Peyer's patch (tissue), 4 donors: ENCODE measurements at regions not wholly inside any gene's neighbourhood (a gene's known extent, or its start where the extent isn't known, plus 50 kb on each side); places are given as distances from the start of the nearest gene placed in this dataset.

Experiments
- DNase-seq, 3 donors: peaks; one replicate each; pipeline ENCODE4 v3.0.0-alpha.2; 2017 to 2019
- H3K27ac ChIP-seq, 4 donors: fragments of 200-600 bp; sonication (generic); one replicate each; pipeline ENCODE4 v1.5.1; 2016 to 2019
- H3K27me3 ChIP-seq, 2 donors: fragments of 200-600 bp; sonication (generic); one replicate each; pipeline ENCODE4 v1.5.1; 2019
- H3K36me3 ChIP-seq, 3 donors: fragments of 200-600 bp; sonication (generic); one replicate each; pipeline ENCODE4 v1.5.1; 2016 to 2019
- H3K4me1 ChIP-seq, 4 donors: fragments of 200-600 bp; sonication (generic); one replicate each; pipeline ENCODE4 v1.5.1; 2016 to 2019
- H3K4me3 ChIP-seq, 4 donors: fragments of 200-600 bp; sonication (generic); 1 replicate in 3 of 4; 2 replicates in 1 of 4; pipeline ENCODE4 v1.5.1; 2016 to 2019; ENCODE audit warnings: mild to moderate bottlenecking in 1 of 4
- H3K9me3 ChIP-seq, 4 donors: fragments of 200-600 bp; sonication (generic); one replicate each; pipeline ENCODE4 v1.5.1; 2016 to 2019; ENCODE audit warnings: mild to moderate bottlenecking in 1 of 4
- CTCF ChIP-seq, 6 experiments: fragments of 450-650 bp in 4 of 6; fragments of 200-600 bp in 2 of 6; sonication (generic) in 1 of 6; IDR thresholded peaks; one replicate each; pipeline ENCODE4 v1.5.1; 2017 to 2019; ENCODE audit warnings: antibody characterized with exemption in 6 of 6, mild to moderate bottlenecking in 3 of 6, moderate library complexity in 1 of 6
- POLR2A ChIP-seq, 2 donors: fragments of 450-650 bp; IDR thresholded peaks; one replicate each; pipeline ENCODE4 v1.5.1; 2017; ENCODE audit warnings: antibody characterized with exemption in 2 of 2, mild to moderate bottlenecking in 2 of 2, moderate library complexity in 2 of 2

- TF ChIP-seq POLR2A (IDR thresholded peaks at IDR 0.05) (no peak), CTCF (IDR thresholded peaks at IDR 0.05) (no peak)
- no peaks in the 10 kb centered on the region for H3K9me3 ChIP-seq
These were observed 156.4 kb downstream of the HS3ST2 start for GRCh38 chr16:22970209-22970865.

GRCh38 chr16:22969567-22969966 is 155.6 kb downstream of the HS3ST2 start:
- Histone ChIP-seq H3K36me3 (no peaks in the 10 kb centered on the region), H3K9me3 (no peaks in the 10 kb centered on the region), H3K4me3 (no peak overlapping the region), H3K27ac (no peak overlapping the region), H3K4me1 (no peaks in the 10 kb centered on the region), H3K27me3 (no peaks in the 10 kb centered on the region)
- no peak for DNase-seq
- no peak for TF ChIP-seq CTCF (IDR thresholded peaks at IDR 0.05)
- no peak for TF ChIP-seq POLR2A (IDR thresholded peaks at IDR 0.05)

More at GRCh38 chr16:22970209-22970865, 156.4 kb downstream of the HS3ST2 start:
- Histone ChIP-seq H3K4me1 (no peaks in the 10 kb centered on the region), H3K36me3 (no peaks in the 10 kb centered on the region), H3K4me3 (no peak overlapping the region), H3K27me3 (no peaks in the 10 kb centered on the region), H3K27ac (no peak overlapping the region)
- no peak for DNase-seq

GRCh38 chr16:22968931-22969330 is 155.0 kb downstream of the HS3ST2 start:
- DNase-seq = no peak
- TF ChIP-seq POLR2A (IDR thresholded peaks at IDR 0.05) (no peak), CTCF (IDR thresholded peaks at IDR 0.05) (no peak)
- Histone ChIP-seq H3K36me3 (no peaks in the 10 kb centered on the region), H3K27me3 (no peaks in the 10 kb centered on the region), H3K27ac (no peak overlapping the region), H3K4me1 (no peaks in the 10 kb centered on the region), H3K4me3 (no peak overlapping the region), H3K9me3 (no peaks in the 10 kb centered on the region)

GRCh38 chr16:22967521-22968095 is 153.6 kb downstream of the HS3ST2 start:
- H3K27ac ChIP-seq = no peak overlapping the region
- TF ChIP-seq POLR2A (IDR thresholded peaks at IDR 0.05) (no peak), CTCF (IDR thresholded peaks at IDR 0.05) (no peak)
- no peak for DNase-seq
- no peaks in the 10 kb centered on the region for H3K36me3 ChIP-seq
- no peaks in the 10 kb centered on the region for H3K27me3 ChIP-seq
- H3K4me3 ChIP-seq = no peak overlapping the region
- H3K9me3 ChIP-seq = no peaks in the 10 kb centered on the region
- H3K4me1 ChIP-seq = no peaks in the 10 kb centered on the region
